ENCODE measurements at regions not wholly inside any gene's neighbourhood (a gene's known extent, or its start where the extent isn't known, plus 50 kb on each side); places are given as distances from the start of the nearest gene placed in this dataset.
"Not testable (repeated sequence)": the region's sequence is repeated elsewhere in the genome, so short reads cannot be mapped to it uniquely, and the experiment has no call there.

GRCh38 chr11:59028105-59028504, 58.0 kb upstream of the GLYATL1B start:
- Histone ChIP-seq H3K27ac (ENCODE audit: low read depth, low read length) (no peak overlapping the region), H3K4me1 (ENCODE audit: control insufficient read depth, low read length) (peaks cover 22% of the 10 kb centered on the region), H3K27me3 (ENCODE audit: control insufficient read depth, low read length) (no peaks in the 10 kb centered on the region), H3K4me2 (ENCODE audit: low read length) (no peak overlapping the region), H4K20me1 (ENCODE audit: control insufficient read depth, insufficient read depth, low read depth, low read length) (no peaks in the 10 kb centered on the region), H3F3A (ENCODE audit: control insufficient read depth, insufficient read depth) (no peaks in the 10 kb centered on the region), H3K9me2 (replicated peaks; ENCODE audit: control insufficient read depth, low read length) (no peaks in the 10 kb centered on the region), H3K4me3 (ENCODE audit: low read length) (no peak overlapping the region), H3K79me2 (ENCODE audit: control insufficient read depth, low read length) (no peaks in the 10 kb centered on the region), H3K9me3 (ENCODE audit: control insufficient read depth, insufficient read depth, low read length) (no peaks in the 10 kb centered on the region), H3K36me3 (ENCODE audit: control insufficient read depth, low read length) (no peaks in the 10 kb centered on the region)
- no peak for TF ChIP-seq EZH2phosphoT487 (IDR thresholded peaks at IDR 0.05; ENCODE audit: borderline replicate concordance, low read length)
- no peak for TF ChIP-seq CTCF (IDR thresholded peaks at IDR 0.05; ENCODE audit: low read depth, low read length, poor library complexity, severe bottlenecking)

DNA sequence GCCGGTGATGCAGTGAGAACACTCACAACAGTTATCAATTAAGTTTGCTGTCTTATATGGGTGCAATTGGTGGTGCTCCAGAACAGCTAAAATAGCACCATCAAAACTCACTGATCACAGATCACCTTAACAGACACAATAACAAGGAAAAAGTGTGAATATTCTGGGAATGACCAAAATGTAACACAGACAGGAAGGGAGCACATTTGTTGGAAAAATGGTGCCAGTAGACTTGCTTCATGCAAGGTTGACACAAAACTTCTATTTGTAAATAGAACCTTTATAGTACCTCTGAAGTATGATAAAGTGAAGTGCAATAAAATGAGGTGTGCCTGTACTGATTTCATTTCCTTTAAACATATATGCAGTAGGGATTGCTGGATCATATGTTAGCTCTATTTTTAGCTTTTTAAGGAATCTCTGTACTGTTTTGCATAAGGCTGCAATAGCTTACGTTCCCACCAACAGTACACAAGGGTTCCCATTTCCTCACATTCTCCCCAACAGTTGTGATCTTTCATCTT, 56.7 kb upstream of the GLYATL1B start:
- Histone ChIP-seq H3F3A (ENCODE audit: control insufficient read depth, insufficient read depth) (no peaks in the 10 kb centered on the region), H3K4me1 (ENCODE audit: control insufficient read depth, low read length) (peaks cover 27% of the 10 kb centered on the region), H3K4me2 (ENCODE audit: low read length) (no peak overlapping the region), H3K79me2 (ENCODE audit: control insufficient read depth, low read length) (no peaks in the 10 kb centered on the region), H3K27me3 (ENCODE audit: control insufficient read depth, low read length) (no peaks in the 10 kb centered on the region), H3K4me3 (ENCODE audit: low read length) (no peak overlapping the region), H3K27ac (ENCODE audit: low read depth, low read length) (no peak overlapping the region), H3K9me3 (ENCODE audit: control insufficient read depth, insufficient read depth, low read length) (no peaks in the 10 kb centered on the region), H3K36me3 (ENCODE audit: control insufficient read depth, low read length) (no peaks in the 10 kb centered on the region), H4K20me1 (ENCODE audit: control insufficient read depth, insufficient read depth, low read depth, low read length) (no peaks in the 10 kb centered on the region), H3K9me2 (replicated peaks; ENCODE audit: control insufficient read depth, low read length) (no peaks in the 10 kb centered on the region)
- TF ChIP-seq CTCF (IDR thresholded peaks at IDR 0.05; ENCODE audit: low read depth, low read length, poor library complexity, severe bottlenecking), result no peak
- TF ChIP-seq EZH2phosphoT487 (IDR thresholded peaks at IDR 0.05; ENCODE audit: borderline replicate concordance, low read length), result no peak

GRCh38 chr11:59030037-59030436, 56.1 kb upstream of the GLYATL1B start:
- Histone ChIP-seq H3K4me2 (ENCODE audit: low read length) (no peak overlapping the region), H3F3A (ENCODE audit: control insufficient read depth, insufficient read depth) (no peaks in the 10 kb centered on the region), H3K27me3 (ENCODE audit: control insufficient read depth, low read length) (no peaks in the 10 kb centered on the region), H4K20me1 (ENCODE audit: control insufficient read depth, insufficient read depth, low read depth, low read length) (no peaks in the 10 kb centered on the region), H3K4me3 (ENCODE audit: low read length) (no peak overlapping the region), H3K4me1 (ENCODE audit: control insufficient read depth, low read length) (peaks cover 27% of the 10 kb centered on the region), H3K27ac (ENCODE audit: low read depth, low read length) (no peak overlapping the region), H3K9me2 (replicated peaks; ENCODE audit: control insufficient read depth, low read length) (no peaks in the 10 kb centered on the region), H3K36me3 (ENCODE audit: control insufficient read depth, low read length) (no peaks in the 10 kb centered on the region), H3K9me3 (ENCODE audit: control insufficient read depth, insufficient read depth, low read length) (no peaks in the 10 kb centered on the region), H3K79me2 (ENCODE audit: control insufficient read depth, low read length) (no peaks in the 10 kb centered on the region)
- no peak for TF ChIP-seq EZH2phosphoT487 (IDR thresholded peaks at IDR 0.05; ENCODE audit: borderline replicate concordance, low read length)
- no peak for TF ChIP-seq CTCF (IDR thresholded peaks at IDR 0.05; ENCODE audit: low read depth, low read length, poor library complexity, severe bottlenecking)

- H3K4me1 ChIP-seq (ENCODE audit: control insufficient read depth, low read length), result peaks cover 27% of the 10 kb centered on the region
- H3F3A ChIP-seq (ENCODE audit: control insufficient read depth, insufficient read depth); H3K4me3 ChIP-seq (ENCODE audit: low read length); H3K79me2 ChIP-seq (ENCODE audit: control insufficient read depth, low read length); H3K27ac ChIP-seq (ENCODE audit: low read depth, low read length); H3K9me3 ChIP-seq (ENCODE audit: control insufficient read depth, insufficient read depth, low read length); H3K36me3 ChIP-seq (ENCODE audit: control insufficient read depth, low read length); H4K20me1 ChIP-seq (ENCODE audit: control insufficient read depth, insufficient read depth, low read depth, low read length); H3K9me2 ChIP-seq (replicated peaks; ENCODE audit: control insufficient read depth, low read length); H3K27me3 ChIP-seq (ENCODE audit: control insufficient read depth, low read length); H3K4me2 ChIP-seq (ENCODE audit: low read length): not testable (repeated sequence)
These were observed 54.4 kb upstream of the GLYATL1B start for GRCh38 chr11:59031746-59032145.

Measured in DOHH2 (cell line).